ENCODE measurements at regions not wholly inside any gene's neighbourhood (a gene's known extent, or its start where the extent isn't known, plus 50 kb on each side); places are given as distances from the start of the nearest gene placed in this dataset.

DNA sequence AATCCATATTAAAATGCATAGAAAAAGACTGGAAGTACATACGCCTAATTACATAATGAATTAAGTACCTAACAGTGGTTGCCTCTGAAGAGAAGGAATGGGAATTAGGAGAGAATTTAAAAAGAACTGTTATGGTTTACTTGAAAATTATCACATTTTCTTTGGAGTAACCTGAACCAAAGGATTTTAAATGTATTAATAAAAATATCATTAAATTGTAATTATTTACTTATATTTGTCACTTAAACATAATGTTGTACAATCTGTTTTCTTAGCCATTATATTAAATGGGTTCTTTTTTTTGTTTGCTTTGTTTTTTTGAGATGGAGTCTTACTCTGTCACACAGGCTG, 114.2 kb upstream of the SLC7A14 start:
- DNase-seq (ENCODE audit: low read depth in 1 of 2, low spot score in 2 of 2), result no peak
- H3K56ac ChIP-seq (replicated peaks; ENCODE audit: insufficient read length, low read depth, low read length), result no peak overlapping the region
- no peaks in the 10 kb centered on the region; a peak in 1 of 7 replicates for H3K27me3 ChIP-seq (replicated peaks in 1 of 4; ENCODE audit: control insufficient read depth in 3 of 4, extremely low read depth in 1 of 4, insufficient read depth in 3 of 4, low read length in 3 of 4)
- H3K4me2 ChIP-seq (ENCODE audit: insufficient read depth in 1 of 2, low read depth in 2 of 2, low read length in 2 of 2), result no peak overlapping the region
- WGBS, 2 experiments (ENCODE audit: extremely low coverage in 1 of 2, insufficient coverage in 1 of 2, insufficient read length in 1 of 2, insufficient replicate concordance in 2 of 2, low coverage in 1 of 2, low lambda C conversion rate in 2 of 2, missing lambda C conversion rate in 1 of 2), result 55% methylated on average over 1 of the region's 1 CpG; no CpG with 5 or more reads in 1 of the 2 experiments
- H4K5ac ChIP-seq (ENCODE audit: insufficient read length, low read depth, low read length), result no peak overlapping the region
- peaks cover 0 to 6% (median 2%) of the 10 kb centered on the region in 4 experiments; a peak in 2 of 7 replicates for H3K4me1 ChIP-seq (replicated peaks in 1 of 4; ENCODE audit: control insufficient read depth in 3 of 4, insufficient read depth in 4 of 4, low read length in 3 of 4)
- H3K23ac ChIP-seq (ENCODE audit: insufficient read length), result no peak overlapping the region
- no peaks in the 10 kb centered on the region for H3K36me3 ChIP-seq (ENCODE audit: control insufficient read depth in 2 of 4, insufficient read depth in 4 of 4, low read length in 3 of 4)
- no peak overlapping the region for H2BK120ac ChIP-seq (replicated peaks; ENCODE audit: low read depth, low read length)
- no peak overlapping the region for H2BK20ac ChIP-seq (ENCODE audit: low read length)
- no peaks in the 10 kb centered on the region for H3K79me1 ChIP-seq (ENCODE audit: low read depth, low read length)
- H3K79me2 ChIP-seq (ENCODE audit: control insufficient read depth in 1 of 2, insufficient read depth in 2 of 2, low read length in 2 of 2), result no peaks in the 10 kb centered on the region
- FAIRE-seq, result no peak
- no peak overlapping the region for H4K8ac ChIP-seq (ENCODE audit: extremely low read depth, insufficient read depth, low read length)
- no peak overlapping the region for H3K9ac ChIP-seq (replicated peaks in 1 of 4; ENCODE audit: extremely low read depth in 1 of 4, low read depth in 3 of 4, low read length in 3 of 4)
- H2BK15ac ChIP-seq (ENCODE audit: low read length), result no peak overlapping the region
- H3K14ac ChIP-seq (ENCODE audit: insufficient read length), result no peak overlapping the region
- H3K23me2 ChIP-seq (ENCODE audit: low read depth, low read length), result no peaks in the 10 kb centered on the region; the same call in 1 of the 2 replicates
- H2BK12ac ChIP-seq (ENCODE audit: low read depth, low read length), result no peak overlapping the region
- no peaks in the 10 kb centered on the region for H4K20me1 ChIP-seq (replicated peaks in 1 of 2; ENCODE audit: control insufficient read depth in 1 of 2, insufficient read depth in 2 of 2, low read length in 2 of 2)
- TF ChIP-seq TBP (IDR thresholded peaks at IDR 0.05; ENCODE audit: low read depth, low read length), result no peak
- TF ChIP-seq, protein P1, sequence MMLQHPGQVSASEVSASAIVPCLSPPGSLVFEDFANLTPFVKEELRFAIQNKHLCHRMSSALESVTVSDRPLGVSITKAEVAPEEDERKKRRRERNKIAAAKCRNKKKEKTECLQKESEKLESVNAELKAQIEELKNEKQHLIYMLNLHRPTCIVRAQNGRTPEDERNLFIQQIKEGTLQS (IDR thresholded peaks at IDR 0.05; ENCODE audit: insufficient read depth, low read depth, low read length), result no peak
- TF ChIP-seq, protein P2, sequence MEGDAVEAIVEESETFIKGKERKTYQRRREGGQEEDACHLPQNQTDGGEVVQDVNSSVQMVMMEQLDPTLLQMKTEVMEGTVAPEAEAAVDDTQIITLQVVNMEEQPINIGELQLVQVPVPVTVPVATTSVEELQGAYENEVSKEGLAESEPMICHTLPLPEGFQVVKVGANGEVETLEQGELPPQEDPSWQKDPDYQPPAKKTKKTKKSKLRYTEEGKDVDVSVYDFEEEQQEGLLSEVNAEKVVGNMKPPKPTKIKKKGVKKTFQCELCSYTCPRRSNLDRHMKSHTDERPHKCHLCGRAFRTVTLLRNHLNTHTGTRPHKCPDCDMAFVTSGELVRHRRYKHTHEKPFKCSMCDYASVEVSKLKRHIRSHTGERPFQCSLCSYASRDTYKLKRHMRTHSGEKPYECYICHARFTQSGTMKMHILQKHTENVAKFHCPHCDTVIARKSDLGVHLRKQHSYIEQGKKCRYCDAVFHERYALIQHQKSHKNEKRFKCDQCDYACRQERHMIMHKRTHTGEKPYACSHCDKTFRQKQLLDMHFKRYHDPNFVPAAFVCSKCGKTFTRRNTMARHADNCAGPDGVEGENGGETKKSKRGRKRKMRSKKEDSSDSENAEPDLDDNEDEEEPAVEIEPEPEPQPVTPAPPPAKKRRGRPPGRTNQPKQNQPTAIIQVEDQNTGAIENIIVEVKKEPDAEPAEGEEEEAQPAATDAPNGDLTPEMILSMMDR (IDR thresholded peaks at IDR 0.05; ENCODE audit: control extremely low read depth in 1 of 3, insufficient read depth in 1 of 3, low read depth in 1 of 3, low read length in 3 of 3), result no peak
- no peak for TF ChIP-seq SP4 (IDR thresholded peaks at IDR 0.05; ENCODE audit: low read length)
- no peak for TF ChIP-seq POLR2AphosphoS5 (IDR thresholded peaks at IDR 0.05; ENCODE audit: low read depth, low read length)
- no peak for TF ChIP-seq EZH2 (IDR thresholded peaks at IDR 0.05; ENCODE audit: low read depth, low read length, severe bottlenecking)
- TF ChIP-seq SAP30 (IDR thresholded peaks at IDR 0.05; ENCODE audit: insufficient read depth, insufficient replicate concordance, low read length), result no peak
- no peak for TF ChIP-seq FOSL1 (IDR thresholded peaks at IDR 0.05; ENCODE audit: insufficient read depth, low read depth, low read length)
- TF ChIP-seq RBBP5 (IDR thresholded peaks at IDR 0.05; ENCODE audit: borderline replicate concordance, low read depth, low read length), result no peak
- TF ChIP-seq YY1 (IDR thresholded peaks at IDR 0.05; ENCODE audit: low read depth, low read length), result no peak
- TF ChIP-seq RFX5 (IDR thresholded peaks at IDR 0.05; ENCODE audit: borderline replicate concordance, low read depth, low read length), result no peak
- TF ChIP-seq HDAC6 (IDR thresholded peaks at IDR 0.05; ENCODE audit: low read depth, low read length), result no peak
- ChIA-PET POLR2A (ENCODE audit: partially characterized antibody) (no interaction called here), CTCF (ENCODE audit: partially characterized antibody) (no interaction called here)
- no peak overlapping the region for H3K4ac ChIP-seq (replicated peaks; ENCODE audit: insufficient read length, low read depth, low read length)
- no peak overlapping the region for H4K91ac ChIP-seq (replicated peaks; ENCODE audit: insufficient read length, low read length)
- H3K27ac ChIP-seq (ENCODE audit: low read depth, low read length), result no peak overlapping the region
- no peak overlapping the region for H3K4me3 ChIP-seq (ENCODE audit: extremely low read depth in 1 of 4, insufficient read depth in 2 of 4, low read depth in 3 of 4, low read length in 4 of 4)
- no peaks in the 10 kb centered on the region for H3K9me3 ChIP-seq (ENCODE audit: insufficient read depth in 2 of 2, low read depth in 1 of 2, low read length in 1 of 2)
- no peak overlapping the region for H2BK5ac ChIP-seq (ENCODE audit: low read depth, low read length)
- no peak overlapping the region for H2AFZ ChIP-seq (ENCODE audit: low read length)
- H3K18ac ChIP-seq (ENCODE audit: extremely low read depth, low read length), result no peak overlapping the region
- H2AK5ac ChIP-seq (ENCODE audit: low read depth, low read length), result no peak overlapping the region
